ENCODE measurements at regions not wholly inside any gene's neighbourhood (a gene's known extent, or its start where the extent isn't known, plus 50 kb on each side); places are given as distances from the start of the nearest gene placed in this dataset.

GRCh38 chr11:129636926-129637325 lies 178.7 kb upstream of the TMEM45B start:
- TF ChIP-seq POLR2A (IDR thresholded peaks at IDR 0.05; ENCODE audit: low read depth, low read length) = no peak
- TF ChIP-seq TAF1 (IDR thresholded peaks at IDR 0.05; ENCODE audit: low read depth, low read length) = no peak
- TF ChIP-seq PAX5 (IDR thresholded peaks at IDR 0.05; ENCODE audit: insufficient read depth, low read length, severe bottlenecking) = no peak
